ENCODE measurements at regions not wholly inside any gene's neighbourhood (a gene's known extent, or its start where the extent isn't known, plus 50 kb on each side); places are given as distances from the start of the nearest gene placed in this dataset.

- no peak overlapping the region for H3K9ac ChIP-seq (ENCODE audit: low read depth, low read length)
- no peaks in the 10 kb centered on the region for H3K27me3 ChIP-seq (ENCODE audit: control insufficient read depth, insufficient read depth, low read length)
- H3K4me2 ChIP-seq (ENCODE audit: low read length), result no peak overlapping the region
- no peak overlapping the region for H3K4me3 ChIP-seq (ENCODE audit: low read length)
- no peaks in the 10 kb centered on the region for H3K9me3 ChIP-seq (replicated peaks; ENCODE audit: low read length)
- H3K36me3 ChIP-seq (ENCODE audit: insufficient read depth, low read length), result no peaks in the 10 kb centered on the region
- peaks cover 13% of the 10 kb centered on the region for H3K4me1 ChIP-seq (ENCODE audit: control insufficient read depth, insufficient read depth, low read length)
Observed at GRCh38 chr12:60173224-60174170, 577.7 kb downstream of the SLC16A7 start.

- H3K9me3 ChIP-seq (replicated peaks; ENCODE audit: low read length), result no peaks in the 10 kb centered on the region
- no peak overlapping the region for H3K9ac ChIP-seq (ENCODE audit: low read depth, low read length)
- no peaks in the 10 kb centered on the region for H3K27me3 ChIP-seq (ENCODE audit: control insufficient read depth, insufficient read depth, low read length)
- peaks cover 13% of the 10 kb centered on the region for H3K4me1 ChIP-seq (ENCODE audit: control insufficient read depth, insufficient read depth, low read length)
- H3K4me2 ChIP-seq (ENCODE audit: low read length), result peak overlapping the region; percentile 13
- no peaks in the 10 kb centered on the region for H3K36me3 ChIP-seq (ENCODE audit: insufficient read depth, low read length)
- H3K4me3 ChIP-seq (ENCODE audit: low read length), result no peak overlapping the region
Observed at GRCh38 chr12:60174476-60174875, 578.6 kb downstream of the SLC16A7 start.

DNA sequence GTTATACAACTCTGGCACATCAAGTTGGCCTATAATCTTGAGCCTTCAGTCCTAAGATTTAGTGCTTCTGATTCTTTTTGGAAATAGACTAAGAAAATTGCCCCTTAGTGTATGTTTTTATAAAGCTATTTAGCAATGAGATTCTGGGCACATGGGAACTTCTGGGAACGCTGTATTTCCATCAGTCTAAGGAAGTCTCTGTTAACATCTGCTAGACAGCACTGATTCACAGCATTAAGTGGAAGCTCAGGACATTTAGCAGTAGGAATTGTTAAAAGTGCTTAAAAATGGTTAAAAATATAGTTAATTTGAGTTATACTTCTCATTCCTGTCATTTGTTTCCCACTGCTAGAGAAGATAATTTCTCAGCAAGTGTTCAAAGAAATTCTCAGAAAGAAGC lies 579.1 kb downstream of the SLC16A7 start:
- Histone ChIP-seq H3K27me3 (ENCODE audit: control insufficient read depth, insufficient read depth, low read length) (no peaks in the 10 kb centered on the region), H3K4me2 (ENCODE audit: low read length) (no peak overlapping the region), H3K36me3 (ENCODE audit: insufficient read depth, low read length) (no peaks in the 10 kb centered on the region), H3K9ac (ENCODE audit: low read depth, low read length) (no peak overlapping the region), H3K4me1 (ENCODE audit: control insufficient read depth, insufficient read depth, low read length) (peaks cover 13% of the 10 kb centered on the region), H3K4me3 (ENCODE audit: low read length) (no peak overlapping the region), H3K9me3 (replicated peaks; ENCODE audit: low read length) (no peaks in the 10 kb centered on the region)

GRCh38 chr12:60176891-60177290 lies 581.1 kb downstream of the SLC16A7 start:
- Histone ChIP-seq H3K9me3 (replicated peaks; ENCODE audit: low read length) (no peaks in the 10 kb centered on the region), H3K36me3 (ENCODE audit: insufficient read depth, low read length) (no peaks in the 10 kb centered on the region), H3K9ac (ENCODE audit: low read depth, low read length) (no peak overlapping the region), H3K27me3 (ENCODE audit: control insufficient read depth, insufficient read depth, low read length) (no peaks in the 10 kb centered on the region), H3K4me1 (ENCODE audit: control insufficient read depth, insufficient read depth, low read length) (peaks cover 13% of the 10 kb centered on the region), H3K4me3 (ENCODE audit: low read length) (no peak overlapping the region), H3K4me2 (ENCODE audit: low read length) (no peak overlapping the region)

- H3K9ac ChIP-seq (ENCODE audit: low read depth, low read length), result no peak overlapping the region
- no peak overlapping the region for H3K4me2 ChIP-seq (ENCODE audit: low read length)
- H3K36me3 ChIP-seq (ENCODE audit: insufficient read depth, low read length), result no peaks in the 10 kb centered on the region
- H3K4me3 ChIP-seq (ENCODE audit: low read length), result no peak overlapping the region
- H3K27me3 ChIP-seq (ENCODE audit: control insufficient read depth, insufficient read depth, low read length), result no peaks in the 10 kb centered on the region
- no peaks in the 10 kb centered on the region for H3K4me1 ChIP-seq (ENCODE audit: control insufficient read depth, insufficient read depth, low read length)
- H3K9me3 ChIP-seq (replicated peaks; ENCODE audit: low read length), result no peaks in the 10 kb centered on the region
Observed at GRCh38 chr12:60180298-60180697, 584.5 kb downstream of the SLC16A7 start.

DNA sequence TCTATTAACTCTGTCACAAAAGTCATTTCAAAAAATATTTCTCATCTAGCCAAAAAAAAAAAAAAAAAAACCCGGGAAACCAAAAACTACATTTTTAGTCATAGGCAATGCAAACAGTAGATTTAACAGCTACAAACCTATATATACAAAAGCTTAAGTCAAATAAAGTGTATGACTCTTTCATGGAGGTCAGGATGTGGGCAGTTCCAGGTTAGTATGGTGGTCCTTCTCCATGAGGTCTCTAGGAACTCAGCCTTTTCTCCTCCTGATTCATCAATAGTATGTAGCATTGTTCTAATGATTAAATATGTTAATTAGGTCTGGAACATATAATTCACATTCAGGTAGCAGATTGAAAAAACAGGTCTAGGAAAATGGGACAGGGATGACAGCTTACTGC lies 586.5 kb downstream of the SLC16A7 start:
- Histone ChIP-seq H3K9ac (ENCODE audit: low read depth, low read length) (no peak overlapping the region), H3K36me3 (ENCODE audit: insufficient read depth, low read length) (no peaks in the 10 kb centered on the region), H3K4me3 (ENCODE audit: low read length) (no peak overlapping the region), H3K4me2 (ENCODE audit: low read length) (no peak overlapping the region), H3K27me3 (ENCODE audit: control insufficient read depth, insufficient read depth, low read length) (no peaks in the 10 kb centered on the region), H3K9me3 (replicated peaks; ENCODE audit: low read length) (no peaks in the 10 kb centered on the region), H3K4me1 (ENCODE audit: control insufficient read depth, insufficient read depth, low read length) (no peaks in the 10 kb centered on the region)

- Histone ChIP-seq H3K4me1 (ENCODE audit: control insufficient read depth, insufficient read depth, low read length) (no peaks in the 10 kb centered on the region), H3K9ac (ENCODE audit: low read depth, low read length) (no peak overlapping the region), H3K4me3 (ENCODE audit: low read length) (no peak overlapping the region), H3K36me3 (ENCODE audit: insufficient read depth, low read length) (no peaks in the 10 kb centered on the region), H3K4me2 (ENCODE audit: low read length) (no peak overlapping the region), H3K27me3 (ENCODE audit: control insufficient read depth, insufficient read depth, low read length) (no peaks in the 10 kb centered on the region), H3K9me3 (replicated peaks; ENCODE audit: low read length) (no peaks in the 10 kb centered on the region)
Observed at GRCh38 chr12:60184096-60184495, 588.3 kb downstream of the SLC16A7 start.

GRCh38 chr12:60185060-60185459 lies 589.2 kb downstream of the SLC16A7 start:
- no peaks in the 10 kb centered on the region for H3K4me1 ChIP-seq (ENCODE audit: control insufficient read depth, insufficient read depth, low read length)
- no peak overlapping the region for H3K4me2 ChIP-seq (ENCODE audit: low read length)

GRCh38 chr12:60191271-60191670 lies 595.4 kb downstream of the SLC16A7 start:
- H3K4me2 ChIP-seq (ENCODE audit: low read length), result no peak overlapping the region
- H3K36me3 ChIP-seq (ENCODE audit: insufficient read depth, low read length), result no peaks in the 10 kb centered on the region
- H3K9ac ChIP-seq (ENCODE audit: low read depth, low read length), result no peak overlapping the region
- H3K4me1 ChIP-seq (ENCODE audit: control insufficient read depth, insufficient read depth, low read length), result no peaks in the 10 kb centered on the region
- no peak overlapping the region for H3K4me3 ChIP-seq (ENCODE audit: low read length)
- no peaks in the 10 kb centered on the region for H3K27me3 ChIP-seq (ENCODE audit: control insufficient read depth, insufficient read depth, low read length)
- no peaks in the 10 kb centered on the region for H3K9me3 ChIP-seq (replicated peaks; ENCODE audit: low read length)

More at GRCh38 chr12:60185060-60185459, 589.2 kb downstream of the SLC16A7 start:
- Histone ChIP-seq H3K9ac (ENCODE audit: low read depth, low read length) (no peak overlapping the region), H3K9me3 (replicated peaks; ENCODE audit: low read length) (no peaks in the 10 kb centered on the region), H3K36me3 (ENCODE audit: insufficient read depth, low read length) (no peaks in the 10 kb centered on the region), H3K4me3 (ENCODE audit: low read length) (no peak overlapping the region), H3K27me3 (ENCODE audit: control insufficient read depth, insufficient read depth, low read length) (no peaks in the 10 kb centered on the region)

DNA sequence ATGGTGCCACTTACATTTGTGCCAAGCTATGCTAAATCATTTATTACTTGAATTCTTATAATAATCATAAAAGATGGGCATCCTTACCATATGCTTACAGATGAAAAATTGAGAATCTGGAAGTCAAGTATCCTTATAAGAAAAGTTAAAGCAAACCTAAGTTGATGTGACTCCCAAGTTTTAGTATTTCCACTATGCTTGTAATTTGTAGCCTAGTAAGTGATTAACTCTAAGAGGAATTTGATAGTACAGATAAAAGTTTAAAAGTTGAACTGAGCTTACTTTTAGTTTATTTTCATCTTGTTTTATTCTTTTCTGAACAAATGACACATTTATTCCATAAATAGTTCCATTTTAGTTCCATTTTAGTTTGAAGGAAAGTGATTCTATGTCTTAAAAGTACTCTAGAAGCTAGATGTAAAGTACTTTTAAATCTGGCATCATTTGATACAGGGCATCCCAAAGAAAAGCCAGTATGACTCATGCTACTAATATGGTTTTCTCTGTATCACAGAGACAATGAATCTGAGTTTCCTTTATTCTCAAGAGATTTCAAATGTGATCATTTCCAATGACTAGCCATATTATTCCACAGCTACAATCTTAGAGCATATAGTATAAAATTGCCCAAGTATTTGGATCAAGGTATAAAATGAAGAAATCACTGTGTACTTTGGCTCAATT lies 596.0 kb downstream of the SLC16A7 start:
- Histone ChIP-seq H3K36me3 (ENCODE audit: insufficient read depth, low read length) (no peaks in the 10 kb centered on the region), H3K4me3 (ENCODE audit: low read length) (no peak overlapping the region), H3K27me3 (ENCODE audit: control insufficient read depth, insufficient read depth, low read length) (no peaks in the 10 kb centered on the region), H3K9ac (ENCODE audit: low read depth, low read length) (no peak overlapping the region), H3K4me2 (ENCODE audit: low read length) (no peak overlapping the region), H3K9me3 (replicated peaks; ENCODE audit: low read length) (no peaks in the 10 kb centered on the region), H3K4me1 (ENCODE audit: control insufficient read depth, insufficient read depth, low read length) (no peaks in the 10 kb centered on the region)

DNA sequence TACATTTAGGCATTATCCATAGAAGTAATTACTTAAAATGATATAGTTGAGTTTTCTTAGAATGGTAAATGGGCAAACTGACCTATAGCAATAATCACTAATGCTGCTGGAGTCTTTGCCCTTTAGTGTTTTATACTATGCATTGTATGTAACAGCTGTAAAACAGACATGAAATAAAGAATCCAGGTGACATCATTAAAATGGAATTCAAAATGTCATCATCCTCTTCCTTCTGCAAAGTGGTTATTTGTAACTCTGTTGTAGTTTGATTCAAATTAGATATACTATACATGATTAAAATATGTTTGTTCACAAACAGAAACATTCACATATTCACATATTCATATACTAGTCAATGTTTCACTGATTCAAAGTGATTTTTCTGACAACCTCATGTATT lies 598.8 kb downstream of the SLC16A7 start:
- H3K27me3 ChIP-seq (ENCODE audit: control insufficient read depth, insufficient read depth, low read length), result no peaks in the 10 kb centered on the region
- H3K9me3 ChIP-seq (replicated peaks; ENCODE audit: low read length), result no peaks in the 10 kb centered on the region
- H3K36me3 ChIP-seq (ENCODE audit: insufficient read depth, low read length), result no peaks in the 10 kb centered on the region
- no peak overlapping the region for H3K4me3 ChIP-seq (ENCODE audit: low read length)
- H3K9ac ChIP-seq (ENCODE audit: low read depth, low read length), result no peak overlapping the region
- H3K4me2 ChIP-seq (ENCODE audit: low read length), result no peak overlapping the region
- no peaks in the 10 kb centered on the region for H3K4me1 ChIP-seq (ENCODE audit: control insufficient read depth, insufficient read depth, low read length)
